Hepatocyte (in vitro differentiated cells): ENCODE measurements at regions not wholly inside any gene's neighbourhood (a gene's known extent, or its start where the extent isn't known, plus 50 kb on each side); places are given as distances from the start of the nearest gene placed in this dataset.
"Not testable (repeated sequence)": the region's sequence is repeated elsewhere in the genome, so short reads cannot be mapped to it uniquely, and the experiment has no call there.

Experiments
- DNase-seq: peaks from one replicate; pipeline ENCODE4 v3.0.0-alpha.2; 2016; ENCODE audit warnings: low spot score
- H2AFZ ChIP-seq: fragments of 200-600 bp; sonication (generic); 2 replicates; pipeline ENCODE4 v1.6.0; 2016; ENCODE audit warnings: antibody characterized with exemption, mild to moderate bottlenecking
- H3K27ac ChIP-seq: fragments of 200-600 bp; sonication (generic); 2 replicates; pipeline ENCODE4 v1.5.1; 2016; ENCODE audit warnings: mild to moderate bottlenecking
- H3K27me3 ChIP-seq: fragments of 200-600 bp; sonication (generic); 2 replicates; pipeline ENCODE4 v1.6.1; 2016
- H3K36me3 ChIP-seq: fragments of 200-600 bp; sonication (generic); replicated peaks from 2 replicates; pipeline ENCODE4 v1.5.1; 2016; ENCODE audit warnings: low read depth; ENCODE audit not compliant: insufficient read depth
- H3K4me1 ChIP-seq: fragments of 200-600 bp; sonication (generic); 2 replicates; pipeline ENCODE4 v1.5.1; 2016; ENCODE audit warnings: mild to moderate bottlenecking, moderate library complexity; ENCODE audit not compliant: insufficient read depth
- H3K4me2 ChIP-seq: fragments of 200-600 bp; sonication (generic); 2 replicates; pipeline ENCODE4 v1.6.0; 2016
- H3K4me3 ChIP-seq: fragments of 200-600 bp; sonication (generic); 2 replicates; pipeline ENCODE4 v1.5.1; 2016; ENCODE audit warnings: mild to moderate bottlenecking
- H3K79me2 ChIP-seq: fragments of 200-600 bp; sonication (generic); 2 replicates; pipeline ENCODE4 v1.6.0; 2017; ENCODE audit warnings: mild to moderate bottlenecking
- H3K9me2 ChIP-seq: fragments of 200-600 bp; sonication (generic); replicated peaks from 2 replicates; pipeline ENCODE4 v1.6.0; 2017; ENCODE audit warnings: mild to moderate bottlenecking; ENCODE audit not compliant: insufficient read depth
- H3K9me3 ChIP-seq: fragments of 200-600 bp; sonication (generic); 2 replicates; pipeline ENCODE4 v1.5.1; 2016; ENCODE audit warnings: low read depth, mild to moderate bottlenecking
- H4K20me1 ChIP-seq: fragments of 200-600 bp; sonication (generic); 2 replicates; pipeline ENCODE4 v1.6.0; 2016; ENCODE audit warnings: mild to moderate bottlenecking; ENCODE audit not compliant: insufficient read depth, poor library complexity, severe bottlenecking
- EZH2 ChIP-seq: fragments of 200-600 bp; sonication (generic); IDR thresholded peaks from 2 replicates; pipeline ENCODE4 v1.6.1; 2016; ENCODE audit warnings: antibody characterized with exemption, mild to moderate bottlenecking, borderline replicate concordance
- EZH2phosphoT487 ChIP-seq: fragments of 200-600 bp; sonication (generic); IDR thresholded peaks from one replicate; pipeline ENCODE4 v1.6.1; 2018; ENCODE audit warnings: antibody characterized with exemption, mild to moderate bottlenecking, low read depth, moderate library complexity; ENCODE audit not compliant: unreplicated experiment, severe bottlenecking
- WGBS: methylation state at CpG from one replicate; pipeline ENCODE4 v1.1.6; 2016; ENCODE audit warnings: low lambda C conversion rate; ENCODE audit errors: missing lambda C conversion rate; 5-methylcytosine and 5-hydroxymethylcytosine counted together
- TF ChIP-seq, protein P1 (sequence below): fragments of 200-600 bp; sonication (generic); IDR thresholded peaks from 2 replicates; pipeline ENCODE4 v1.5.1; 2016; ENCODE audit warnings: antibody characterized with exemption, mild to moderate bottlenecking; ENCODE audit not compliant: poor library complexity

GRCh38 chr10:37067576-37067975 lies 57.8 kb upstream of the ANKRD30A start:
- Histone ChIP-seq H3K79me2 (no peaks in the 10 kb centered on the region), H3K9me3 (no peaks in the 10 kb centered on the region), H2AFZ (no peak overlapping the region), H3K4me1 (no peaks in the 10 kb centered on the region), H3K4me2 (no peak overlapping the region), H3K36me3 (no peaks in the 10 kb centered on the region), H3K27ac (no peak overlapping the region), H4K20me1 (no peaks in the 10 kb centered on the region), H3K4me3 (no peak overlapping the region), H3K27me3 (no peaks in the 10 kb centered on the region), H3K9me2 (no peaks in the 10 kb centered on the region)
- TF ChIP-seq EZH2 = no peak
- no peak for DNase-seq
- 78% methylated on average over 7 of the region's 7 CpGs for WGBS

- not testable (repeated sequence) for H3K27ac ChIP-seq, H3K9me3 ChIP-seq, H3K4me2 ChIP-seq, H3K27me3 ChIP-seq, DNase-seq, H3K4me1 ChIP-seq, H3K9me2 ChIP-seq, H3K36me3 ChIP-seq, H4K20me1 ChIP-seq, H2AFZ ChIP-seq, H3K4me3 ChIP-seq, H3K79me2 ChIP-seq
- WGBS = 89% methylated on average over 16 of the region's 16 CpGs
These were observed 63.1 kb upstream of the ANKRD30A start for GRCh38 chr10:37062296-37062695.

DNA sequence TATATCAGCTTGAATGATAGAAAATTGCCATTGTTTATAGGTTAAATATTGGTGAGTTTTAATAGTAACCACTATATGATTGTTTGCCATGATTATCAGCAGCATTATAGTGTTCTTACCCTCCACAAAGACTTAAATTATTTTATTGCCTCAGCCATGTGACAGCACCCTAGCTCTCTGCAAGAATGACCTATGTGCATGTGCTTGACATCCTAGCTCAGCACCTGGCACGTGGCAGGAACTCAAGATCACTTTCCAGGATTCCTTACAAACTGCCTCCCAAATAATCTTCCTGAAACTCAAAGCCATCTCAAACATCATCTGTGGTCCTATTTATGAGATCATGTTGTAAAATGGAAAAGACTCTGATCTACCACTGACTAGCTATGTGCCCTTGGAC lies 68.1 kb upstream of the ANKRD30A start:
- Histone ChIP-seq H2AFZ (no peak overlapping the region), H3K9me3 (no peaks in the 10 kb centered on the region), H3K27me3 (no peaks in the 10 kb centered on the region), H3K4me1 (no peaks in the 10 kb centered on the region), H3K4me2 (no peak overlapping the region), H3K79me2 (no peaks in the 10 kb centered on the region), H3K27ac (no peak overlapping the region), H3K9me2 (no peaks in the 10 kb centered on the region), H3K36me3 (no peaks in the 10 kb centered on the region), H3K4me3 (no peak overlapping the region), H4K20me1 (no peaks in the 10 kb centered on the region)
- no peak for TF ChIP-seq EZH2phosphoT487
- no peak for TF ChIP-seq EZH2
- TF ChIP-seq, protein P1, sequence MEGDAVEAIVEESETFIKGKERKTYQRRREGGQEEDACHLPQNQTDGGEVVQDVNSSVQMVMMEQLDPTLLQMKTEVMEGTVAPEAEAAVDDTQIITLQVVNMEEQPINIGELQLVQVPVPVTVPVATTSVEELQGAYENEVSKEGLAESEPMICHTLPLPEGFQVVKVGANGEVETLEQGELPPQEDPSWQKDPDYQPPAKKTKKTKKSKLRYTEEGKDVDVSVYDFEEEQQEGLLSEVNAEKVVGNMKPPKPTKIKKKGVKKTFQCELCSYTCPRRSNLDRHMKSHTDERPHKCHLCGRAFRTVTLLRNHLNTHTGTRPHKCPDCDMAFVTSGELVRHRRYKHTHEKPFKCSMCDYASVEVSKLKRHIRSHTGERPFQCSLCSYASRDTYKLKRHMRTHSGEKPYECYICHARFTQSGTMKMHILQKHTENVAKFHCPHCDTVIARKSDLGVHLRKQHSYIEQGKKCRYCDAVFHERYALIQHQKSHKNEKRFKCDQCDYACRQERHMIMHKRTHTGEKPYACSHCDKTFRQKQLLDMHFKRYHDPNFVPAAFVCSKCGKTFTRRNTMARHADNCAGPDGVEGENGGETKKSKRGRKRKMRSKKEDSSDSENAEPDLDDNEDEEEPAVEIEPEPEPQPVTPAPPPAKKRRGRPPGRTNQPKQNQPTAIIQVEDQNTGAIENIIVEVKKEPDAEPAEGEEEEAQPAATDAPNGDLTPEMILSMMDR = no peak
- WGBS = 4% methylated on average over 1 of the region's 1 CpG
- no peak for DNase-seq

DNA sequence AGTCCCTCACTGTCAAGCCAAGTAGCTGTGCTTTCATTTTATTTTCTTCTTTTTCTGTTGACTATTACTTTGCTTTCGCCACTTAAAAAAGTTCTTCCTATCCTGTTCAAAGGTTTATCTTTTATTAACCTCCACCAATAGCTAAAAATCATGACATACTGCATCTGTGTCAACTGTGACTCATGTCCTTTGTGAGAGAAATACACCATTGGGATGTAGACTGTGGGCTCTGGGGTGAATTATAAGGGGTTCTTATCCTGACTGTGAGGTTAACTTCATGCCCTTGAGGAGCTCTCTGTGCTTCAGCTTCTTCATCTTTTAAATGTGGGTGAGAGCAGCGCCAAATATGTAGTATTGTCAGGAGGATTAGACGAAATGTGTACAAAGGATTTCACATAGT lies 71.9 kb upstream of the ANKRD30A start:
- Histone ChIP-seq H3K27ac (no peak overlapping the region), H3K36me3 (no peaks in the 10 kb centered on the region), H3K9me3 (no peaks in the 10 kb centered on the region), H3K4me3 (no peak overlapping the region), H2AFZ (no peak overlapping the region), H3K4me1 (no peaks in the 10 kb centered on the region), H4K20me1 (no peaks in the 10 kb centered on the region), H3K9me2 (no peaks in the 10 kb centered on the region), H3K79me2 (no peaks in the 10 kb centered on the region), H3K4me2 (no peak overlapping the region), H3K27me3 (no peaks in the 10 kb centered on the region)
- TF ChIP-seq, protein P1 = no peak
- TF ChIP-seq EZH2phosphoT487 (no peak), EZH2 (no peak)
- 56% methylated on average over 3 of the region's 3 CpGs for WGBS
- no peak for DNase-seq

DNA sequence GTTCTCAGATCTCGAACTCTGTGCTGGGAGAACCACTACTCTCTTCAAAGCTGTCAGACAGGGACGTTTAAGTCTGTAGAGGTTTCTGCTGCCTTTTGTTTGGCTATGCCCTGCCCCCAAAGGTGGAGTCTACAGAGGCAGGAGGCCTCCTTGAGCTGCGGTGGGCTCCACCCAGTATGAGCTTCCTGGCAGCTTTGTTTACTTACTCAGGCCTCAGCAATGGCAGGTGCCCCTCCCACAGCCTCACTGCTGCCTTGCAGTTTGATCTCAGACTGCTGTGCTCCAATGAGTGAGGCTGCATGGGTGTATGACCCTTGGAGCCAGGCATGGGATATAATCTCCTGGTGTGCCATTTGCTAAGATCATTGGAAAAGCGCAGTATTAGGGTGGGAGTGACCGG lies 75.4 kb upstream of the ANKRD30A start:
- not testable (repeated sequence) for H3K9me3 ChIP-seq, H3K79me2 ChIP-seq, DNase-seq, H2AFZ ChIP-seq, H3K27ac ChIP-seq, H3K27me3 ChIP-seq, H3K36me3 ChIP-seq, H3K9me2 ChIP-seq, H3K4me3 ChIP-seq, H3K4me1 ChIP-seq, H4K20me1 ChIP-seq, H3K4me2 ChIP-seq
- 79% methylated on average over 5 of the region's 5 CpGs for WGBS

DNA sequence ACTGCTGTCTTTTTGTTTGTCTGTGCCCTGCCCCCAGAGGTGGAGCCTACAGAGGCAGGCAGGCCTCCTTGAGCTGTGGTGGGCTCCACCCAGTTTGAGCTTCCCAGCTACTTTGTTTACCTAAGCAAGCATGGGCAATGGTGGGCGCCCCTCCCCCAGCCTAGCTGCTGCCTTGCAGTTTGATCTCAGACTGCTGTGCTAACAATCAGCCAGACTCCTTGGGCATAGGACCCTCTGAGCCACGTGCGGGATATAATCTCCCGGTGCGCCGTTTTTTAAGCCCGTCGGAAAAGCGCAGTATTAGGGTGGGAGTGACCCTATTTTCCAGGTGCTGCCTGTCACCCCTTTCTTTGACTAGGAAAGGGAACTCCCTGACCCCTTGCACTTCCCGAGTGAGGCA lies 81.1 kb upstream of the ANKRD30A start:
- not testable (repeated sequence) for H3K9me2 ChIP-seq, H2AFZ ChIP-seq, H3K27me3 ChIP-seq, H3K36me3 ChIP-seq, H4K20me1 ChIP-seq, H3K4me3 ChIP-seq, H3K4me2 ChIP-seq, H3K4me1 ChIP-seq, DNase-seq, H3K79me2 ChIP-seq, H3K27ac ChIP-seq, H3K9me3 ChIP-seq
- WGBS = 80% methylated on average over 10 of the region's 10 CpGs
